ENCODE measurements at regions not wholly inside any gene's neighbourhood (a gene's known extent, or its start where the extent isn't known, plus 50 kb on each side); places are given as distances from the start of the nearest gene placed in this dataset.

DNA sequence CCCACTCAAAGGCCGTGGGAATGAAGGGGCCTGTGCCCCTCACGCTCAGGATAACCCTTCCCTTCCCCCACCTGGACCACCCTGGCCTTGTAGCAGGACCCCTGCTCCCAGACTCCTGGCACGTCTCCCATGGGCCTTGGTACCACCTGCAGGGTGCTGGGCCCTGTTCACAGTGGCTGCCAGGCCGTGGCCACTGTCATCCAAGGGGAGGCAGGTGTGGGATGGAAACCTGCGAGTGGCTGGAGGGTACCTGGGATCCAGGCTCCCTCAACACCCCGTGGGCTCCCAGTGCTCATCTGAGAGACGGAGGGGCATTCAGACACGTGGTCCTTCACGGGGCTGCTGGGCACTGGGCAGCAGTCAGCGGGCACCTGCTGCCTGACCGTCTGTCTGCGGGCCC is 75.6 kb upstream of the CIBAR2 start:
- TF ChIP-seq, protein P1, sequence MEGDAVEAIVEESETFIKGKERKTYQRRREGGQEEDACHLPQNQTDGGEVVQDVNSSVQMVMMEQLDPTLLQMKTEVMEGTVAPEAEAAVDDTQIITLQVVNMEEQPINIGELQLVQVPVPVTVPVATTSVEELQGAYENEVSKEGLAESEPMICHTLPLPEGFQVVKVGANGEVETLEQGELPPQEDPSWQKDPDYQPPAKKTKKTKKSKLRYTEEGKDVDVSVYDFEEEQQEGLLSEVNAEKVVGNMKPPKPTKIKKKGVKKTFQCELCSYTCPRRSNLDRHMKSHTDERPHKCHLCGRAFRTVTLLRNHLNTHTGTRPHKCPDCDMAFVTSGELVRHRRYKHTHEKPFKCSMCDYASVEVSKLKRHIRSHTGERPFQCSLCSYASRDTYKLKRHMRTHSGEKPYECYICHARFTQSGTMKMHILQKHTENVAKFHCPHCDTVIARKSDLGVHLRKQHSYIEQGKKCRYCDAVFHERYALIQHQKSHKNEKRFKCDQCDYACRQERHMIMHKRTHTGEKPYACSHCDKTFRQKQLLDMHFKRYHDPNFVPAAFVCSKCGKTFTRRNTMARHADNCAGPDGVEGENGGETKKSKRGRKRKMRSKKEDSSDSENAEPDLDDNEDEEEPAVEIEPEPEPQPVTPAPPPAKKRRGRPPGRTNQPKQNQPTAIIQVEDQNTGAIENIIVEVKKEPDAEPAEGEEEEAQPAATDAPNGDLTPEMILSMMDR (IDR thresholded peaks at IDR 0.05) = no peak
- no peak for TF ChIP-seq POLR2A (IDR thresholded peaks at IDR 0.05)
